NOMO-1 treated with dmso at 0.1 percent for 144 hours (cell line): ENCODE measurements at regions not wholly inside any gene's neighbourhood (a gene's known extent, or its start where the extent isn't known, plus 50 kb on each side); places are given as distances from the start of the nearest gene placed in this dataset.

Experiments used
- DNase-seq: peaks from one replicate; lab custom pipeline; 2025; ENCODE audit not compliant: unreplicated experiment; lab: John Stamatoyannopoulos, UW

DNA sequence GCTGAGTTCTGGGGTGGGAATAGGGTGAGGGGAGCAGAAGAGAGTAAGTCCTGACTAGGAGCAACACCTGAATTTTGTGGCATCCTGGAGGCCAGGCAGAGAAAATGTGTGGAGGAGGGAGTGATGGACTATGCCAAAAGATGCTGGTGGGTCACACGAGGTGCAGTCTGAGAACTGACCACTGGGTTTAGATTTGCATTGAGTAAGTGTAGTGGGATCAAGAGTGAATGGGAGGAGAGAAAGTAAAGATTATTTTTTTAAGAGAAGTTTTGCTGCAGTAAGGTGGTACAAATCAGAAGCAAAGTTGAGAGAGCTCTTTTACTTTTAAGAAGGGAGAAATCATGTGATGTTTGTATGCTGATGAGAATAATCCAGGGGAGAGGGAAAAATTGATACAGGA lies 405.1 kb downstream of the DLEU7 start:
- DNase-seq = no peak

DNA sequence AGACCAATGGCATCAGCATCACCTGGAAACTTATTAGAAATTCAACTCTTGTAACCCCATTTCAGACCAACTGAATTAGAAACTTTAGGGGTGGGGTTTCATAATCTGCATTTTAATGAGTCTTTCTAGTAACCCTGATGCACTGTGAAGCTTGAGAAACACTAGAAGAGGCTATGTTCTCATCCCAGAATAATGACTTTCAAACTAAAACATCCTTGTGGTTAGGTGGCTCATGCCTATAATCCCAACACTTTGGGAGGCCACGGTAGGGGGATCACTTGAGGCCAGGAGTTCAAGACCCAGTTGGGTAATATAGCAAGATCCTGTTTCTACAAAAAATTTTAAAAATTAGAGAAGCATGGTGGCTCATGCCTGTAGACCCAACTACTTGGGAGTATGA lies 402.4 kb downstream of the DLEU7 start:
- DNase-seq = no peak

DNA sequence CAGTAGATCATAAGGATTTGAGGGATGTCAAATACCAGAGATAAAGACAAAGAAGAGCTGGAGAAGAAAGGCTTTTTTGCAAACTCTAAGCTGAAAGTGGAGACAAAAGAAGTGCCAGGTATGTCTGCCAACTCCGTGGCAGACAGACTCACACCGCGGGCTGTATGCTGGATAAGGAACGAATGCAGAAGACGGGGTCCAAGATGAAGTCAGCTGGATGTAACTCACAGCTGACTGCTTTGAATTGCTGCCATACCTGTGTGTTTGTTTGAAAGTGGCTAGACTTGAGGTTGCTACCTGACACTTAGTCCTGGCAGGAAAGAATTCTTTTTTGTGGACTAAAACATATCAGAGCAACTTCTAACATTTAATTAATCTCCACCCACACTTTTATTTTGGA lies 398.8 kb downstream of the DLEU7 start:
- DNase-seq = no peak

DNA sequence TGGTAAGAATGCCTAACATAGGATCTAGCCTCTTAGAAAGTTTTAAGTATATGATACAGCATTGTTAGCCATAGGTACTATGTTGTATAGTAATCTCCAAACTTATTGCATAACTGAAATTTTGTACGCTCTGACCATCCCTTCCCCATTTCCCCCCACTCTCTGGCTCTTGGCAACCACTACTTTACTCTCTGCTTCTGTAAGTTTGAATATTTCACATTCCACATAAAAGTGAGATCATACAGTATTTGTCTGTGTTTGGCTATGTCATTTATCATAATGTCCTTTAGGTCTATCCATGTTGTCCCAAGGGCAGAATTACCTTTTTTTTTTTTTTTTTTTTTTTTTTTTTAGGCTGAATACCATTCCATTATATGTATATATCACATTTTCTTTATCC lies 396.9 kb downstream of the DLEU7 start:
- no peak for DNase-seq

DNA sequence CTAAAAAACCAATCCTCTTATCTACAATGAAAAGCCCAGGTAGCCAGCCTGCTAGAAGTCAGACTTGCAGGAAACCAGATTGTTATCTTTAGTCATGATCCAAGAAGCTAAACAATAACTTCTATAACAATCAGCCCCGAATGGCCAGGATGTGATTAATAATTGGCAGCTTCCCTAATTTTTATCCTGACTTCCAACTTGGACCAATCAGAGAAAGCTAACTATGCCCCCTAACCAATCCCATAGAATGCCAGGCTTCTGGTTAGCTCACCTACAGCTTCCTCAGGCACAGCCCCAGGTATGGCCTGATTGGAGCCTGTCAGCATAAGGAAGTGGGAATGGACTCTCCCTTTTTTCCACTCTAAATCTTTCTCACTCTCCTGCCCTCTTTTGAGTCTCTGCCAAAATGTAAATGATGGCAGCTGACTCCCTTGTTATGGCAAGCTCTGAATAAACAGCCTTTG lies 394.9 kb downstream of the DLEU7 start:
- no peak for DNase-seq

DNA sequence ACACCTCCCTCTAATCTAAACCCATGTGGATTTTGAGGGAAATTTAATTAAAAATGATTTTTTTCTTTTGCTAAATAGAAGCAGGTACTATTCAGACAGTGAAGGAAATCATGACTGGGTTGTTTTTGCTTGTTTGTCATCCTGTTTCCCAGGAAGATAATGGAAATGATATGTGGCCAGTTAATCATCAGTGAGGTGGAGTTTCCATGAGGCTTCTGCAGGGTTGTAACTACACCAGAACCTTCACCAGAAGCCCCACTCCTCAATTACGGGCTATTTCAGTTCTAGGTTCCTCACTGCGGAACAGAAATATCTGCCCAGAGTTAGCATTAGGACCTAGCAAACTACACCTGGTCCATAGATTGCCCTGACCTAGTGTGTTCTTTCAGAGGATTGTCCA lies 394.0 kb downstream of the DLEU7 start:
- no peak for DNase-seq

DNA sequence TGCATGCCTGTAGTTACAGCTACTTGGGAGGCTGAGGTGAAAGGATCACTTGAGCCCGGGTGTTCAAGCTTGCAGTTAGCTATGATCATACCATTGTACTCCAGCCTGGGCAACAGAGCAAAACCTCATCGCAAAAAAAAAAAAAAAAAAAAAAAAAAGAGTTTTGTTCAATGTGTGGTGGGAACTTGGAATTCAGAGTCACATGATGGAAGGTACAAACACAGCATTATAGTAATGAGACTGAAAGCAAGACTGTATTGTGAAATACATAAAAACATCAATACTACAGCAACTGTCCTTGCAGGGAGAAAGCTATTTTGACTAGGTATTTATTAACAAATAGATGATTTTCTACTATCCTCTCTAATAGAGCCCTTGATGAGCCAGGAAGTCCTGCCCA lies 393.2 kb downstream of the DLEU7 start:
- DNase-seq = no peak

DNA sequence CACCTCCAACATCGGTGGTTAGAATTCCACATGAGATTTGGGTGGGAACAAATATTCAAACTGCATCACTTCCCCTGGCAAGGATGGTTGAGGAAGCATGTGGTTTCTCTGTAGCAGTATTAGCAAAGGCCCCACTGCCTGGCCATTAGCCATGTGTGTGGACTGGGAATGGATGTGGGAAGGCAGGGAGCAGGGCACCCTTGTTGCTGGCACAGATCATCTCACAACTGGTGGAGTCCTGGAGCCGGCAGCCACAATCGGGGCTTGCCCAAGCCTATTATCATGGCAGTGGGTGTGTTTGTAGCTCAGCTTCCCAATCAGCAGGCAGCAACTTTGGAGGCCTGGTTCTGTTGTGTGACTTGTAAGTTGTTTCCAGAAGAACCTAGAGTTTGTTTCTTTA lies 391.9 kb downstream of the DLEU7 start:
- no peak for DNase-seq

DNA sequence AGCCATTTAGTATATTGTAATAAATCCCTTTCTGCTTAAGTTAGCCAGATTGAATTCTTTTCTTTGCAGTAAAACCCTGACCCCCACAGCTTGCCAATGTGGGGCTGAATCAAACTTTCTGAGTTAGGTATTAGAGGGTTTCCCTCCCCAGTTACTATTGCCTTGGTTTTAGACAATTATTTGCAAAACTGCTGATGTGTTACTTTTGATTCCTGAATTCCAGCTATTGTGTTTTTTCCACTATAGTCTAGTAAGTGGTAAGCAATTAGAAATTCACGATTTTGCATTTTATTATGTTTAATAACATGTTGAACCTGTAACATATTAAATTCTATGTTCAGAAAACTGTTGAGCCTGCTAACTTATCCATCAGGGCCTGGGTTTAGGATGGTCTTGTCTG lies 391.5 kb downstream of the DLEU7 start:
- DNase-seq = no peak

DNA sequence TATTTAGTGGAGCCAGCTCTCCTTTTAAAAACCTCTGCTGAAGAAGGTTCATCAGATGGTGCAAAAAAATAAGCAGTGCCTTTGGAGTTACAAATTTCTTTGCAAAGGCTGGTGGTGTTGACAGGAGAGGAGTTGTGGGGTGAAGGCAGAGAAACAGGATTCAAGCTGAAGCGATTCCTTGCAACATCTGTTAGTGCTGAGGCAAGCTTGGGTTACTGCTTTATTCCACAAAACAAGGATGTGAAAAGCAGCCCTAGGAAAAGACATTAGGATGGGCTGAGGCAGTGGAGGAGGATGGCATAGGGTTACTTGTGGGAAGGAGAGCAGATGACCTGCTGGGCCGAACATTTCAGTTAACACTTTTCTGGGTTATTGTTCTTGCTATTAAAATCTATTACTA lies 390.7 kb downstream of the DLEU7 start:
- no peak for DNase-seq

DNA sequence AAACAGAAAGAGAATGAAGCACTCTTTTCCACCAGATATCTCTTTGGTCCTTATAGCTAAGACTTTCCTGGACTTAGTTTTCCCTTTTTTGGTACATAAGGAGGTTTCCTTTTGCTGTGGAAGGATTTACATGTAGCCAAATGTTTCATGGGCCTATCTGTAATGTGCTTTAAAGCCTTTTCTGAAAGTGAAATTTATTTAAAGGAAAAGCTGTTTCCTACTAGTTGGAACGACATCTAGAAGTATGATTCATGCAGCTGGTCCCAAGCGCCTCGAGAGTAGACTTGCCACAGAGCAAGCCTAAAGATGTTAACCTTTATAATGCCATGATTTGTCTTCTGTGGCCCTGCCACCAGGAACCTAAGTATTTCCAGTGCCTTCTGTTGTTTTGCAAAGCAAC lies 390.3 kb downstream of the DLEU7 start:
- no peak for DNase-seq

DNA sequence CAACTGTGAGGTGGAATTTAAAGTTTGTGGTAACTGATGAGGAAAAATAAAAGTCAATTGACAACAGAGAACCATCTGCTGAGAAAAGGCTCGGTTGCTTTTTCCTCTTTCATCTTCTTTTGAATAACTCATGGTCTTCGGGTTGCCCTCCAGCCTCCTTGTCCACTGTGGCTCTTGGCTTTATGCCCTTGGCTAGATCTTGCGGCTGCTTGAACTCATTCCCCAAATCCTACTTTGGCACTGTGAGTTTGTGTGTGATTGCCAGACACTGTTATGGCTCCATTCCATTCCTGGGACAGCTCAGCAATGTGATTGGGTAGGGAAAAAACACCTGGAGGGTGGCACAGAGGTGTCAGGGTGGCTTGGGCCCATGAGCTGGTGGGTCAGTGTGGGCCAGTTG lies 387.4 kb downstream of the DLEU7 start:
- DNase-seq = no peak

DNA sequence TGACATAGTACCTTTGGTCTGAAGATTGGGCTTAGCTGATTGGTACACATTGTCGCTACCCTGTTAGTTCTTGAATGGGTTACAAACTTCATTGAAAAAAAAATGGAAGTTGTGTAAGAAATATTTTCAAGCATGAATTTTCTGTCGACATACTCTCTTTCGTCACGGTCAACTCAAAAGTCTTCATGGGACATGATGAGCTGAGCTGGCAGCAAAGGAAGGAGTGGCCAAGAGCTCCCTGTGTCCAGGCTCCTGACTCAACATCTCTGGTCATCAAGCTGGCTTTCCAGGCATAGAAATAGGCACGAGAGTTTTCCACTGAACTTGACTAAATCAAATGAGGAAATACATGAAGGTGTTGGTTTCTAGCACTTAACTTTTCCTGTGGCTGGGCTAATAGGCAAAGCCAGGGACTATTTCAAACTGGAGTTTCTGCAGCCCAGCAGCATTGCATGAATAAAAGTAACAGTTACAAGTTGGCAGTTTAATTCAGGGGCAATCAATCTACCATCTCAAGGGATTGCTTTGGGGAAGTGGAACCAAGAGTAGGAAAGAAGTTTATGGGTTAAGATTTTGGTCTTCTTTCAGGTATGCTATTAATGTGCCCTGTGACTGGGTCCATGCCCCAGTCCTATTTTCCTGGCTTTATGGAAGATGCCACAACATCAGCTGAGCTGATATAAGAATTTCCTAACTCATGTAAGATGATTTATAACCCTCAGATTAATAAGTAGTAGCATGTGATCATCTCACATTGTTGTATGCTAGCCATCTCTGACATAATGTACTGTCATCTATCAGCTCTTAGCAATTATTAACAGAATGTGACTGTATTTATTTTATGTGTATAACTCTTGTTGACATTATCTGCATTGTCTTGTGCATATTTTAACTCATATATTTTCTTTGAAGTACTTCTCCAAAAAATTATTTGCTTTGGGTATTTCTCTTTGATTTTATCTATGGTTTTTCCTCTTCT lies 385.8 kb downstream of the DLEU7 start:
- peak; percentile 33 for DNase-seq

DNA sequence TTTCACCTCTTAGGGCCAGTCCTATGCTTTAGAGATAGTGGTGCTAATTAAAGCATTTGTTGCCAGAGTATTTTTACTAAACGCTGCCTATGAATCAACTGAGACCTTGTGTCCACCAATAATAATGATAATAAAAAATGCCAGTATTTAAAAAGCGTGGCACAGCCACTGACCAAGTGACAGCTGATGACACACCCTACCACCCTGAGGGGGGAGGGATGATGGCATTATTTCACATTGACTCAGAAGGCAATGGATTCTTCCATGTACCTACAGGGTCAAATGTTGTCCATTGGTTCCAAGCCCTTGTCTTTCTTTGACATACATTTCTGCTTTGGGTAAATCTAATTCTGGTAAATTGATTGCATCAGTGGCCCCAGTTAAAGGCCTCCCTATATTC lies 384.4 kb downstream of the DLEU7 start:
- no peak for DNase-seq

DNA sequence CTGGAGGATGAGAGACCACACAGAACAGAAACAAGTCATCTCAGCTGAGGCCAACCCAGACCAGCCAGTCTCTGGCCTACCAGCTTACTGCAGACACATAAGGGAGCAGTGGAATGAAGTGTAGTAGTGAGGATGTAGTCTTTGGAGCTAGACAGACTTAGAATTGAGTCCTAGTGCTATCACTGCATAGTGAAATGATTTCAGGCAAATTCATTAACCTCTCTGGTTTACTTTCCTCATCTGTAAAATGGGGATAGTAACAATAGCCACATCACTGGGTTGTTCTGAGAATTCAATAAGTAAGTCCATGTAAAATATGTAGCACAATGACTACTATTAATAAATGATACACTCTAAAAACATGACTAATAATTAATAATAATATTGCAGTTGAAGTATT lies 383.8 kb downstream of the DLEU7 start:
- no peak for DNase-seq

DNA sequence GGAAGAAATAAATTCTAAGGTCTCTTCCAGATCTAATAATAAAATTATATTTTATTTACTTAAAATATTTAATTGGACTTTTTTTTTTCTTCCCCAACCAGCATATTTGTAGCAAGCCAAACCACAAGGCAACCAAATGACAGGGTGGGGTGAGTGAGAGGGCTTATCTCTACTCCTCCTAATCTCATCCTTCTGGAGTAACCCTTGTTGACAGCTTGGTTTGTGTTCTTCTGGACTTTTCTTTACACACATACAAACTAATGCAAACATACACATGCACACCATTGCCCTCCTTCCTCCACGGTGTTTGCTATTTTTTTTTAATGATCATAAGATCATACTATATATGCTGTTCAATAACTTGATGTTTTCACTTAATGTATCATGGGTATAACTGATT lies 383.1 kb downstream of the DLEU7 start:
- no peak for DNase-seq

DNA sequence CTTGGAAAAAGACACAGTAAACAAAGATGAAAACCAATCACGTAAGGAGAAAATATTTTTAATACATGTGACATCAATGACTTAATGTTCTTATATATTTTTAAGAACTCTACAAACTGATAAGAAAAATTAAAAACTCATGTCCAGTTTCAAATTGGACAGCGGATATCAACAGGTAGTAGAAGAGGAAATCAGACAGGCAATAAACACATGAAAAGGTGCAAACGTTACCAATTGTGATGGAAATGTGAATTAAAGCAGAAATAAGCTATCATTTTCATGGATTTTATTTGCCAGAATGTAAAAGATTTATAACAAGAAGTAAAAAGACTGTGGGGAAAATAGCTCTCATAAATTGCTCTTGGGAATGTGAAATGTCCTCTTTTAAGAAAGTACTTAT lies 382.3 kb downstream of the DLEU7 start:
- no peak for DNase-seq

DNA sequence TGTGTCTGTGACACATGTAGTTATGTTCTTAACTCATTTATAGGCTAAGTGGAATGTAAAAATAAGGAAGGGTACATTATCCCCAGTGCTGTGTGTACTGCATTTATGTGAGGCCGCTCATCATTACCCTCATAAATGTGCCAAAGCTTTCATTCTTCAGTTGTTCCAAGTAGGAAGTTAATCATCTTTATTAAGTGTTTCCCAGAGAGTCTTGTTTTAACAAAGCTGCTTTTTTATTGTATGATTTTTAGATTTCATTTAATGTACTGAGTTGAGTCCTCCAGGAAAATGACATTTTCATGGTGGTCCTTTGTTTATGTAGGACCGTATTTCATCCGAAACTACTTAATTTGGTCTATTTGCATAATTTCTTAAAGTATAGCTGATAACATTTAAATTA lies 379.8 kb downstream of the DLEU7 start:
- no peak for DNase-seq

DNA sequence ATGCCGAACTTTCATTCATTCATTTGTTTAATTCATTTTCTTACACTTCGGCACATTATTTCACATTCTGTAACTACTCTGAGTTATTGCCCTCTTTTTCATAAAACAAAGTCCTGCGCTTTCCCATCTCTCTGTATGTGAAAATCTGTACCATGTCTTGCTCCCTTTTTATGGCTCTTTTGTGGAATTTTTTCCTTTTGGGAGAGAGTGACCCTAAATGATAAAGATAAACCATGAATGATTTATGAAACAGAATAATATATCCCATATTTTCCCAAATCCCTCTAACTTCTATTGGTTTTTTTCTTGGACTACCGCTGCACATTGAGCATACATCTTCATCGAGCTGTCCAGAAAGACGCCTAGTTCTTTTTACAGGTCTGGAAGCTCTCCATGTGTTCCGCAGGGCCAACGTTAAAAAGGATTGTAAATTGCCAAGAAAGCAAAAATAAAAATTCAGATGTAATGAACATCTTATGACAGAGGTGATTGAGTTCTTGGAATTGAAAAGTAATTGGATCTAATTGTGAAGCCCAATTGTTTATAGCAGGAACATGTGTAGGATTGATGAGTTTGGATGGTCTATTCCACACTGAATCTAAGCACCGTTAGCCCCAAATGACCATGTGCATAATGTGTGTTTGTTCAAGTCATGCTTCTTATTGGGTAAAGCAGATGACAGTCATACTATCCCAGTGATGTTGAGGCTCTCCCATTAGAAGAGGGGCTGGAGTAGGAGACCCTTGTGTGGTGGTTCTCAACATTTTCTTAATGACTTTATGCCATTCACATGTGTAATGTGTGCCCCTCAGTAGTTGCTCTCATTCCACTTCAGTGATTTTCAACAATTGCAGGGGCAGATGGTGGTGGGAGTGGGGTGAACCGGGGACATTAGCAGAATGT lies 378.9 kb downstream of the DLEU7 start:
- no peak for DNase-seq

DNA sequence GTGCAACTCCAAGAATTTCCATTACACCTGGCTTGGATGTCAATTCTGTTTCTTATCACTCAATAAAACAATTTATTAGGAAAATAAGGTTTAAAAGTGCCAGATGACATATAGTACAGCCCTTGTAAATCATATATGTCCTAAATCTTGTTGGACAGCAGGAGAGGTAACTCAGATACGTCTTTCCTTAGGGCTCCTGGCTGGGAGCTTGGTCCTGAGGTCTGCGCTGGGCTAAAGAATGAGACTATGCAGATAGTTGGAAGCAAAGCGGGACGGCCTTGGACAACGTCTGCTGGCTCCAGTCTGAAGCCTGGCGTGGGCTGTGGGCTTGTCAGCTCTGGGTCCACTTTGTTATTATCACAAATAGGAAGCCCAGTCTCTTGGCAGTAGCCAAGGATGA lies 377.0 kb downstream of the DLEU7 start:
- no peak for DNase-seq

DNA sequence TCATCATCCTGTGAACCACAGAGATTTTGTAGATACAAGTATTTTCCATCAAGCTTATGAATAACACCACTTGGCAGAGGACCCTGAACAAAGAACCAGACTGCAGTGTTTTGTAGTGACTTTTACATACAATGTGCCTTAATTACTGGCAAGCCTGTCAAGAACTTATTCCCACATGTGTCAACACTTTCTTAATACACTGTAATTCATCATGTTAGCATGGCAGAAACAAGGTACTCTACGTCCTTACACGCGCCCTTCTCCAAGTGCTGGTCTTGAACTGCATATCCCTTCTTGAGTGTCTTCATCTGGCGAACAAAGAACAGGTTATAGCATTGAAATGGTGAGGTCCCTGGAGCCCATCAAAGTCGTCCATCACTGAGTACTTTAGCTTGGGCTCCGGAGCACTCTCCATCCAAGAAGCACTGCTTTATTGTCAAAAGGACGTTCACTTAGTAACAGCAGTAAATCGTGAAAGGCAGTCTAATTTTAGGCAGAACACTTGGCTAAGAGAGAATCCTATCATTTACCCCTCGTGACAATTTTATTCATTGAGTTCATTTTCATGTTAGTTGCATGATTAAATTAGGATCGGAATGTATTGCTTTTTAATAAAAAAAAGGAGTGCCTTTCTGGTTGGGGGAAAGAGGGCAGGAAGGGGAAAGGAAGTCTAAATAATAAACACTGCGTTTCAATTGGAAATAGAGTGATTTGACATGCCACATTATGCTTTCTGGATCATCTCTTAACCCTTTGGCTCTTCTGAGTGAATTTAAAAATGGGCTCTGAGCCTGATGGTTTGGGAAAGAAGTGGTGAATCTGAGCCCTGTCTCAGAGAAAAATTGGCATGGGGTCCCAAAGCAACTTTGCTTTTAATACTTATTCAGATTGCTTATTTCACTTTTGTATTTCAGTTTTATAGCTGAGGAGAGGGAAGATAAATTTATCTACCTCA lies 376.1 kb downstream of the DLEU7 start:
- DNase-seq = no peak
